Hepatocyte (in vitro differentiated cells): ENCODE measurements at regions not wholly inside any gene's neighbourhood (a gene's known extent, or its start where the extent isn't known, plus 50 kb on each side); places are given as distances from the start of the nearest gene placed in this dataset.

Experiments used
- EZH2 ChIP-seq: fragments of 200-600 bp; sonication (generic); IDR thresholded peaks from 2 replicates; pipeline ENCODE4 v1.6.1; 2016; ENCODE audit warnings: antibody characterized with exemption, mild to moderate bottlenecking, borderline replicate concordance
- TF ChIP-seq, protein P1 (sequence below): fragments of 200-600 bp; sonication (generic); IDR thresholded peaks from 2 replicates; pipeline ENCODE4 v1.5.1; 2016; ENCODE audit warnings: antibody characterized with exemption, mild to moderate bottlenecking; ENCODE audit not compliant: poor library complexity

DNA sequence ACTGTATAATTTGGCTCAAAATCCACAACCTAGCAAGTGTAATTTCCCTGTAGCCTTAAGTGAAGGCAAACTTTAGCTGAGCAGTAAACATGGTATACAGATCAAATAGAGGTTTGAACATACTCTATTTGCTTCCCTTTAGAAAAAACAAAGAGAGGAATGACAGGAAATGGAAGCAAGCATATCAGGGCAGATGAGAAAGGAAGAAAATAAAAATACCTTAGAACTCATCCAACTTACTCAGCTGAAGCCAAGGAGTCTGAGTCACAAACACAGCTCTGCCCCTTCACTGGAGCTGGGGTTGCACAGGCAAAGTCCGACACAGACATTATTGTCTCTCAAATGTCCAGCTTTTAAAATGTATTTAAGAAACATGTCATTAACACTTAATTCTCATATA lies 379.9 kb upstream of the IRAK1BP1 start:
- TF ChIP-seq, protein P1, sequence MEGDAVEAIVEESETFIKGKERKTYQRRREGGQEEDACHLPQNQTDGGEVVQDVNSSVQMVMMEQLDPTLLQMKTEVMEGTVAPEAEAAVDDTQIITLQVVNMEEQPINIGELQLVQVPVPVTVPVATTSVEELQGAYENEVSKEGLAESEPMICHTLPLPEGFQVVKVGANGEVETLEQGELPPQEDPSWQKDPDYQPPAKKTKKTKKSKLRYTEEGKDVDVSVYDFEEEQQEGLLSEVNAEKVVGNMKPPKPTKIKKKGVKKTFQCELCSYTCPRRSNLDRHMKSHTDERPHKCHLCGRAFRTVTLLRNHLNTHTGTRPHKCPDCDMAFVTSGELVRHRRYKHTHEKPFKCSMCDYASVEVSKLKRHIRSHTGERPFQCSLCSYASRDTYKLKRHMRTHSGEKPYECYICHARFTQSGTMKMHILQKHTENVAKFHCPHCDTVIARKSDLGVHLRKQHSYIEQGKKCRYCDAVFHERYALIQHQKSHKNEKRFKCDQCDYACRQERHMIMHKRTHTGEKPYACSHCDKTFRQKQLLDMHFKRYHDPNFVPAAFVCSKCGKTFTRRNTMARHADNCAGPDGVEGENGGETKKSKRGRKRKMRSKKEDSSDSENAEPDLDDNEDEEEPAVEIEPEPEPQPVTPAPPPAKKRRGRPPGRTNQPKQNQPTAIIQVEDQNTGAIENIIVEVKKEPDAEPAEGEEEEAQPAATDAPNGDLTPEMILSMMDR: no peak
- TF ChIP-seq EZH2: no peak
